Duodenal mucosa (tissue), 2 donors: ENCODE measurements at regions not wholly inside any gene's neighbourhood (a gene's known extent, or its start where the extent isn't known, plus 50 kb on each side); places are given as distances from the start of the nearest gene placed in this dataset.
"Not testable (repeated sequence)": the region's sequence is repeated elsewhere in the genome, so short reads cannot be mapped to it uniquely, and the experiment has no call there.

ENCODE experiments used
- H3K27ac ChIP-seq: one replicate; pipeline ENCODE4 v1.7.0; 2013; ENCODE audit warnings: low read depth, low read length
- H3K27me3 ChIP-seq, 2 donors: one replicate each; pipeline ENCODE4 v1.7.0; 2013; ENCODE audit warnings: low read length in 2 of 2, control low read depth in 1 of 2; ENCODE audit not compliant: insufficient read depth in 2 of 2, control insufficient read depth in 1 of 2
- H3K36me3 ChIP-seq, 2 donors: one replicate each; pipeline ENCODE4 v1.7.0; 2013; ENCODE audit warnings: low read length in 2 of 2, control low read depth in 1 of 2; ENCODE audit not compliant: insufficient read depth in 2 of 2, control insufficient read depth in 1 of 2
- H3K4me1 ChIP-seq, 2 donors: one replicate each; pipeline ENCODE4 v1.7.0; 2013; ENCODE audit warnings: low read length in 2 of 2, control low read depth in 1 of 2; ENCODE audit not compliant: insufficient read depth in 2 of 2, control insufficient read depth in 1 of 2
- H3K4me3 ChIP-seq, 2 donors: one replicate each; pipeline ENCODE4 v1.7.0; 2013; ENCODE audit warnings: low read length in 2 of 2, low read depth in 1 of 2
- H3K9ac ChIP-seq, 2 donors: one replicate each; pipeline ENCODE4 v1.7.0; 2013; ENCODE audit warnings: low read length in 2 of 2, low read depth in 1 of 2
- H3K9me3 ChIP-seq, 2 donors: one replicate each; pipeline ENCODE4 v1.7.0; 2013; ENCODE audit warnings: low read length in 2 of 2, control low read depth in 1 of 2; ENCODE audit not compliant: control insufficient read depth in 1 of 2

GRCh38 chr7:29637374-29637773 lies 73.7 kb downstream of the PRR15 start:
- Histone ChIP-seq H3K27ac (no peak overlapping the region), H3K4me1 (no peaks in the 10 kb centered on the region), H3K36me3 (no peaks in the 10 kb centered on the region), H3K27me3 (no peaks in the 10 kb centered on the region), H3K9ac (no peak overlapping the region), H3K4me3 (no peak overlapping the region), H3K9me3 (no peaks in the 10 kb centered on the region)

- not testable (repeated sequence) for H3K36me3 ChIP-seq, H3K9ac ChIP-seq, H3K27ac ChIP-seq, H3K27me3 ChIP-seq, H3K4me1 ChIP-seq, H3K9me3 ChIP-seq, H3K4me3 ChIP-seq
These were observed 75.2 kb downstream of the PRR15 start for GRCh38 chr7:29638841-29639240.

- Histone ChIP-seq H3K9ac (no peak overlapping the region), H3K4me1 (no peaks in the 10 kb centered on the region), H3K36me3 (no peaks in the 10 kb centered on the region), H3K9me3 (no peaks in the 10 kb centered on the region), H3K27ac (no peak overlapping the region), H3K27me3 (no peaks in the 10 kb centered on the region), H3K4me3 (no peak overlapping the region)
These were observed 75.8 kb downstream of the PRR15 start for GRCh38 chr7:29639386-29639785.

DNA sequence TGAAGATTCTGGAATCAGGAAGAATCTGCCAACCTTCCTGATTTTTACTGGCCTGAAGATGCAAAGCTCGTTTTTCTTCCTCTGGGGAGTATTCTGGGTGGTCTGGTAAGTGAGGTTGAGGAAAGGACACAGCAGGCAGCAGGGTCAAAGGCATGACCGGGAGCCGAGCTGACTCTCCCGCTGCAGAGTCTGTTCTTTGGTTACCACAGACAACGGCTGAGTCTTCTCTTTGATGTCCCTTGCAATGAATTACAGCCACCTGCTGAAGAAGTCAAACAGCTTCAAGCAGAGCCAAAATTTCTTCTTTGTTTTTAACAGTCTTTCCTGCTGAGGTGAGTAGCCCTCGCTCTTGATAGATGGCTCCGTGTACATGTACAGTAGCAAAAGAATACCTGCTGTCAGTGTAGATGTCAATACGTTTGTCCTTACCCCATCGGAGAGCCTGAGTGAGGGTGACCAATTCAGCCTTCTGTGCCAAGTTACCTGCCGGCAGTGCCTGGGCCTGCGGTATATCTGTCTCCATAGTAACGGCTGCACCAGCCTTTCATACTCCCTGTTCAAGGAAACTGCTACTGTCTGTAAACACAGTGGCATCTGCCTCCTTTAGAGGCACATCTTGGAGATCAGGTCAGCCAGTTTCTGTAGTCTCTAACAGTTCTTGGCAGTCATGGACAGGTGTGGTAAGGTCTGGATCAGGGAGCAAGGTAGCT lies 76.4 kb downstream of the PRR15 start:
- H3K36me3 ChIP-seq = no peaks in the 10 kb centered on the region
- H3K9ac ChIP-seq = no peak overlapping the region
- H3K27me3 ChIP-seq = no peaks in the 10 kb centered on the region
- no peak overlapping the region for H3K27ac ChIP-seq
- no peak overlapping the region for H3K4me3 ChIP-seq
- H3K9me3 ChIP-seq = no peaks in the 10 kb centered on the region
- no peaks in the 10 kb centered on the region for H3K4me1 ChIP-seq

GRCh38 chr7:29641651-29642050 lies 78.0 kb downstream of the PRR15 start:
- H3K4me3 ChIP-seq = no peak overlapping the region
- H3K9me3 ChIP-seq = no peaks in the 10 kb centered on the region
- H3K27me3 ChIP-seq = no peaks in the 10 kb centered on the region
- no peak overlapping the region for H3K9ac ChIP-seq
- H3K27ac ChIP-seq = no peak overlapping the region
- no peaks in the 10 kb centered on the region for H3K36me3 ChIP-seq
- no peaks in the 10 kb centered on the region for H3K4me1 ChIP-seq

DNA sequence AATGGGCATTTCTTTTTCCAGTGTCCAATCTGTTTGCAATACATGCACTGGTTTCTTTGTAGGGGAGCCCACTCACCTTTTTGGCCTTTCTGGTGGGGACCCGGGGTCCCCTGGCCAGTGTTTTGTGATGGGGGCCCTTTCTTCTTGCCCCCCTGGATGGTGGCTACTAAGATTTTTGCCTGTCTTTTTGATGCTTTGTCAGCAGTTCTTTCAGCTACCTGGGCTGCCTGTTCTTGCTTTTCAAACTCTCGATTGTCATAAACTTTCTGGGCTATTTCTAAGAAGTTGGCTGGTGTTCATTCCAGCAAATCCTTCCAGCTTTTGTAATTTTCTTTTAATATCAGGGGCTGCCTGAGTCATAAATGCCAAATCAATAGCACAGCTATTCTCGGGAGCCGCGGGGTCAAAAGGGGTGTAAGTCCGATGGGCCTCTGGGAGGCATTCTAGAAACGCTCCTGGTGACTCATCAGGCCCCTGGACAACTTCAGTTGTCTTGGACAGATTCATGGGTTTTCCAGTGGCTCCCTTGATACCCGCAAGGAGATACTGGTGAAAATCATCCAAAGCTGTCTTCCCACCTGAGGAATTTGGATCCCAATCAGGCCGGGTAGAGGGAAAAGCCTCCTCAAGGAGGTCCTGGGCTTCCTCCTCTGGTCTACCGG lies 79.0 kb downstream of the PRR15 start:
- H3K4me1 ChIP-seq = no peaks in the 10 kb centered on the region
- H3K9me3 ChIP-seq = no peaks in the 10 kb centered on the region
- H3K9ac ChIP-seq = no peak overlapping the region
- no peaks in the 10 kb centered on the region for H3K36me3 ChIP-seq
- no peak overlapping the region for H3K4me3 ChIP-seq
- H3K27ac ChIP-seq = no peak overlapping the region
- no peaks in the 10 kb centered on the region for H3K27me3 ChIP-seq

- H3K9ac ChIP-seq = not testable (repeated sequence)
These were observed 82.5 kb downstream of the PRR15 start for GRCh38 chr7:29646116-29646515.

DNA sequence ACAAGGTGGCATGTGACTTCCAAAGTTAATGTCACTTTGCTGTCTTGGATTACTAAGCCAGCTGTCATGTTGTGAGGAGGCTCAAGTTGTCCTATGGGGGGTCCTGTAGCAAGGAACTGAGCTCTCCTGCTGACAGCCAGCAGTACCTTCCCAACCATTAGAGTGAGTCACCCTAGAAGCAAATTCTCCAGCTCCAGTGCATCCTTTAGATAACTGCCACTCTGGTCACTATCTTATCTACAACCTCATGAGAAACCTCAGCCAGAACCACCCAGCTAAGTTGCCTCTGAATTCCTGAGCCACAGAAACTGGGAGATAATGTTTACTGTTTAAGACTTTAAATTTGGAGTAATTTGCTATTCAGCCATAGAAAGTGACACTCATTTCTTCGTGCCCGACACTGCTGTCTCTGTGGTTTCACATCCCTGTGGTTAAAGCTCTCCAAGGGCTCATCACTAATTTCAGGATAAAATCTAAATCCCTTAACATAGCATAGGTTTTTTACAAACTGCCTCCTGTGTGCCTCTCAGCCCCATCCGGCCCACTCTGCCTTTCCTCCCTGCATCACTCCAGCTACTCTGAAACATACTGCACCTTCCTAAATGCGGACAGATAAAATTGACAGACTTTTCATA lies 83.5 kb downstream of the PRR15 start:
- H3K36me3 ChIP-seq = peaks cover 0 to 3% of the 10 kb centered on the region in 2 donors
- H3K4me3 ChIP-seq = no peak overlapping the region
- no peaks in the 10 kb centered on the region for H3K9me3 ChIP-seq
- no peak overlapping the region for H3K9ac ChIP-seq
- no peaks in the 10 kb centered on the region for H3K27me3 ChIP-seq
- H3K27ac ChIP-seq = no peak overlapping the region
- no peaks in the 10 kb centered on the region for H3K4me1 ChIP-seq

More at GRCh38 chr7:29646116-29646515, 82.5 kb downstream of the PRR15 start:
- H3K36me3 ChIP-seq, H3K27ac ChIP-seq, H3K4me3 ChIP-seq, H3K27me3 ChIP-seq, H3K4me1 ChIP-seq, H3K9me3 ChIP-seq: not testable (repeated sequence)

DNA sequence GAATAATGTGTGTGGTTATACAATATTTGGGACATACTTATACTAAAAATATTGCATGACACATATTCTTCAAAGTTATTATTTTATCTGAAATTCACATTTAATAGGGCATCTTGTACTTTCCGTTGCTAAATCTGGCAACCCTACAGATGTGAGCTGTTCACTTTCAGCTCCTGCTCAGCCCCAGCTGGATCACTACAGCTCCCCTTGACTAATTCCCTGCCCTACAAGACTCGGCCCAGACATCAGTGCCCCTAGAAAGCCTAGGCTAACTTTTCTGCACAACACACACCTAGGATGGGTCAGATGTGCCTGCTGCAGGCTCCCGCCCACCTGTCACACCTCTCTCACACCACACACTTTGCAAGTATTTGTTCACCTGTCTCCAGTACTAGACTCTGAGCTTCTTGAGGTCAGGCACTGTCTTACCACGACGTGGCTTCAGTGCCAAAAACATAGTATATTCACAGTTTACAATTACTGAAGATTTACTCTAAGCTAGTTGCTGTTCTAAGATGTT lies 84.1 kb downstream of the PRR15 start:
- H3K9me3 ChIP-seq, H3K4me1 ChIP-seq, H3K27me3 ChIP-seq, H3K36me3 ChIP-seq, H3K27ac ChIP-seq, H3K4me3 ChIP-seq, H3K9ac ChIP-seq: not testable (repeated sequence)

GRCh38 chr7:29649028-29649716 lies 85.5 kb downstream of the PRR15 start:
- Histone ChIP-seq H3K4me1 (no peaks in the 10 kb centered on the region), H3K27ac (no peak overlapping the region), H3K4me3 (no peak overlapping the region), H3K36me3 (peaks cover 0 to 3% of the 10 kb centered on the region in 2 donors), H3K27me3 (no peaks in the 10 kb centered on the region), H3K9ac (no peak overlapping the region), H3K9me3 (no peaks in the 10 kb centered on the region)
